SK-N-SH (cell line): ENCODE measurements at regions not wholly inside any gene's neighbourhood (a gene's known extent, or its start where the extent isn't known, plus 50 kb on each side); places are given as distances from the start of the nearest gene placed in this dataset.

Source experiments
- CTCF ChIA-PET: fragments of 300-600, 350-600 bp; formaldehyde crosslinking; extraction: SDS; loops from one replicate; lab custom pipeline; 2021; lab: Yijun Ruan, JAX
- POLR2A ChIA-PET: fragments of 350-600 bp; sonication (Branson Sonifier 250); formaldehyde crosslinking; extraction: SDS; loops from one replicate; lab custom pipeline; 2020; ENCODE audit warnings: antibody characterized with exemption, inconsistent platforms; lab: Yijun Ruan, JAX
- DNase-seq: peaks from one replicate; pipeline ENCODE4 v3.0.0; 2012
- H2AFZ ChIP-seq: fragments of 200-600 bp; sonication (generic); 2 replicates; pipeline ENCODE4 v1.8.1; 2016; ENCODE audit warnings: antibody characterized with exemption, mild to moderate bottlenecking, low read depth
- H3F3A ChIP-seq: fragments of 200-600 bp; sonication (generic); replicated peaks from 2 replicates; pipeline ENCODE3; 2016; ENCODE audit warnings: antibody characterized with exemption, mild to moderate bottlenecking; ENCODE audit not compliant: insufficient read depth
- H3K27ac ChIP-seq, 2 experiments: fragments of 200-500 bp in 1 of 2; fragments of 200-600 bp in 1 of 2; sonication (Bioruptor generic) in 1 of 2; sonication (generic), shearing (Covaris generic) in 1 of 2; 2 replicates each; pipeline versions ENCODE4 v1.5.1 to v1.6.1; 2014 to 2016; ENCODE audit warnings: low read depth in 2 of 2, inconsistent platforms in 1 of 2, low read length in 1 of 2, mild to moderate bottlenecking in 1 of 2, mixed read lengths in 1 of 2
- H3K27me3 ChIP-seq: fragments of 200-600 bp; sonication (generic), shearing (Covaris generic); 2 replicates; pipeline ENCODE4 v1.6.1; 2016; ENCODE audit warnings: mixed run types; ENCODE audit not compliant: insufficient read depth
- H3K36me3 ChIP-seq, 2 experiments: fragments of 200-500 bp in 1 of 2; fragments of 200-600 bp in 1 of 2; sonication (Bioruptor generic) in 1 of 2; sonication (generic) in 1 of 2; replicated peaks in 1 of 2; 2 replicates each; pipeline versions ENCODE3 to v1.5.1; 2014 to 2016; ENCODE audit warnings: low read length in 1 of 2, mild to moderate bottlenecking in 1 of 2; ENCODE audit not compliant: insufficient read depth in 2 of 2, control insufficient read depth in 1 of 2
- H3K4me1 ChIP-seq, 2 experiments: fragments of 200-500 bp in 1 of 2; fragments of 200-600 bp in 1 of 2; sonication (Bioruptor generic) in 1 of 2; sonication (generic), shearing (Covaris generic) in 1 of 2; 2 replicates each; pipeline versions ENCODE4 v1.5.1 to v1.6.1; 2014 to 2016; ENCODE audit warnings: low read depth in 1 of 2, low read length in 1 of 2, mixed run types in 1 of 2; ENCODE audit not compliant: insufficient read depth in 2 of 2, control insufficient read depth in 1 of 2
- H3K4me2 ChIP-seq: fragments of 200-600 bp; sonication (generic), shearing (Covaris generic); 2 replicates; pipeline ENCODE4 v1.6.1; 2017; ENCODE audit warnings: mixed run types
- H3K4me3 ChIP-seq, 2 experiments: fragments of 200-500 bp in 1 of 2; fragments of 200-600 bp in 1 of 2; sonication (Bioruptor generic) in 1 of 2; sonication (generic), shearing (Covaris generic) in 1 of 2; 2 replicates each; pipeline versions ENCODE4 v1.5.1 to v1.8.1; 2014 to 2016; ENCODE audit warnings: low read depth in 2 of 2, inconsistent platforms in 1 of 2, low read length in 1 of 2, mild to moderate bottlenecking in 1 of 2, mixed read lengths in 1 of 2, moderate library complexity in 1 of 2
- H3K79me2 ChIP-seq: fragments of 200-600 bp; sonication (generic); 2 replicates; pipeline ENCODE4 v1.8.1; 2017; ENCODE audit warnings: mild to moderate bottlenecking; ENCODE audit not compliant: insufficient read depth
- H3K9ac ChIP-seq: fragments of 200-600 bp; sonication (generic); 2 replicates; pipeline ENCODE4 v1.6.1; 2017; ENCODE audit warnings: mixed run types
- H3K9me2 ChIP-seq: fragments of 200-600 bp; sonication (generic); 2 replicates; pipeline ENCODE4 v1.6.1; 2017; ENCODE audit warnings: mixed run types
- H3K9me3 ChIP-seq: fragments of 200-600 bp; sonication (generic); 2 replicates; pipeline ENCODE4 v1.6.1; 2017; ENCODE audit warnings: mixed run types, mild to moderate bottlenecking, moderate library complexity
- H4K20me1 ChIP-seq: fragments of 200-600 bp; sonication (generic); 2 replicates; pipeline ENCODE4 v1.6.1; 2017; ENCODE audit warnings: mild to moderate bottlenecking, mixed run types; ENCODE audit not compliant: insufficient read depth
- CHD2 ChIP-seq: fragments of 150-350 bp; IDR thresholded peaks from 2 replicates; pipeline ENCODE4 v1.6.1; 2018; ENCODE audit warnings: low read length; ENCODE audit not compliant: partially characterized antibody
- FOXJ3 ChIP-seq: sonication (generic); formaldehyde crosslinking; IDR thresholded peaks from 2 replicates; pipeline ENCODE4 v1.5.1; 2020; ENCODE audit warnings: mild to moderate bottlenecking, missing genetic modification reagents
- FOXM1 ChIP-seq: IDR thresholded peaks from 2 replicates; pipeline ENCODE4 v1.4.0; 2012; ENCODE audit warnings: low read depth, mild to moderate bottlenecking
- MAX ChIP-seq: IDR thresholded peaks from 2 replicates; pipeline ENCODE4 v1.4.0; 2012; ENCODE audit warnings: low read depth
- RXRA ChIP-seq: IDR thresholded peaks from 2 replicates; pipeline ENCODE4 v1.4.0; 2012; ENCODE audit warnings: low read depth, mild to moderate bottlenecking, borderline replicate concordance
- TAF1 ChIP-seq: IDR thresholded peaks from 2 replicates; pipeline ENCODE4 v1.6.1; 2012; ENCODE audit warnings: low read depth, mild to moderate bottlenecking, low read length, moderate library complexity, borderline replicate concordance
- TCF12 ChIP-seq: IDR thresholded peaks from 2 replicates; pipeline ENCODE4 v1.4.0; 2012
- TEAD4 ChIP-seq: IDR thresholded peaks from 2 replicates; pipeline ENCODE4 v1.4.0; 2012; ENCODE audit warnings: mild to moderate bottlenecking, borderline replicate concordance; ENCODE audit not compliant: insufficient read depth
- WGBS: methylation state at CpG from one replicate; pipeline ENCODE4 v1.1.6; 2017; ENCODE audit warnings: low lambda C conversion rate; 5-methylcytosine and 5-hydroxymethylcytosine counted together
- TF ChIP-seq, protein P1 (sequence below): IDR thresholded peaks from 2 replicates; pipeline ENCODE4 v1.4.0; 2012; ENCODE audit warnings: low read depth, borderline replicate concordance
- TF ChIP-seq, protein P2 (sequence below): IDR thresholded peaks from 2 replicates; pipeline ENCODE4 v1.6.1; 2012; ENCODE audit warnings: mild to moderate bottlenecking, low read depth, low read length, moderate library complexity

GRCh38 chr1:29820401-29820800 is 584.1 kb downstream of the PTPRU start:
- no peak overlapping the region for H3K4me2 ChIP-seq
- no peak overlapping the region for H3K27ac ChIP-seq
- ChIA-PET CTCF (no interaction called here), POLR2A (no interaction called here)
- no peak overlapping the region for H3K4me3 ChIP-seq
- no peaks in the 10 kb centered on the region for H4K20me1 ChIP-seq
- no peaks in the 10 kb centered on the region for H3K79me2 ChIP-seq
- no peak overlapping the region for H2AFZ ChIP-seq
- H3K9me3 ChIP-seq = no peaks in the 10 kb centered on the region
- H3K4me1 ChIP-seq = peaks cover 0 to 6% of the 10 kb centered on the region in 2 experiments; a peak in 1 of 4 replicates
- H3K36me3 ChIP-seq = no peaks in the 10 kb centered on the region
- no peaks in the 10 kb centered on the region for H3K27me3 ChIP-seq
- H3F3A ChIP-seq = no peaks in the 10 kb centered on the region
- no peak for DNase-seq
- WGBS = 2% methylated on average over 2 of the region's 2 CpGs
- no peak for TF ChIP-seq TAF1
- H3K9ac ChIP-seq = no peak overlapping the region
- H3K9me2 ChIP-seq = no peaks in the 10 kb centered on the region

DNA sequence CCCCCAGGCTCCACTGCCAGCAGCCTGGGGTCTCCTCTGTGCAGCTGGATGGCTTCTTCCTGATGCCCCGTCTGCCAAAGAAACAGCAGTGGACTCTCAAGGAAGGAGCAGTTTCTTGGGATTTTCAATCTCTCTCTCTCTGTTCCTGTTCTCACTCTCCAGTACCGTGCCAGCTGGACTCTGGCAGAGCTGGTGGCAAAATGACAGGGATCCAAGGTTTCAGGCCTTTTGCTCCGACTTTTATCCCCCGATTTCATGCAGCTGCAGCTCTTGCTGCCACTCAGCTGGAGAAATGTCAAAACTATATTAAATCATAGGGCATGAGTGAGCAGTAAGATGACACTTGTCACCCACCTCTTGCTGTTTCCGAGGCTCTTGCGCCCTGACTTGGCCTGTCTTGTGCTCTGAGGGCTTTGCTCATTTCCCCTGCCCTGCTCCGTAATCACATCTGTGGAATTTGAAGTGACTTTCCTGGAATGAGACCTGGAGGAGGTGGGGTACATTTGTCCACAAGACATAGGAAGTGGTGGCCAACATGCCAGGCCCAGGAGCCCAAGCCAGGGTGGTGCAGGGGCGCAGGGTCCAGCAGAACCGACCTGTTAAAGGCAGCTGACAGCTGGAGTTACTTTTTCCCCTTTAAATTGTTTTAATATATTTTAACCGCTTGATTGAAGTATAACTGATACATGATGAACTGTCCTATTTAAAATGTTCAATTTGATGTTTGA is 576.2 kb downstream of the PTPRU start:
- Histone ChIP-seq H2AFZ (no peak overlapping the region), H3K79me2 (no peaks in the 10 kb centered on the region), H3K9me2 (no peaks in the 10 kb centered on the region), H3K36me3 (no peaks in the 10 kb centered on the region), H4K20me1 (no peaks in the 10 kb centered on the region), H3K4me2 (no peak overlapping the region), H3K27ac (no peak overlapping the region), H3K4me1 (no peaks in the 10 kb centered on the region), H3F3A (no peaks in the 10 kb centered on the region), H3K9me3 (no peaks in the 10 kb centered on the region), H3K4me3 (no peak overlapping the region), H3K9ac (no peak overlapping the region), H3K27me3 (no peaks in the 10 kb centered on the region)
- 42% methylated on average over 9 of the region's 10 CpGs for WGBS
- CTCF ChIA-PET = no interaction called here
- POLR2A ChIA-PET = no interaction called here
- DNase-seq = no peak
- TF ChIP-seq FOXM1 (no peak), CHD2 (no peak), MAX (no peak), RXRA (no peak), TCF12 (no peak), FOXJ3 (CRISPR knock-in tag) (no peak), TEAD4 (no peak)
- TF ChIP-seq, protein P1, sequence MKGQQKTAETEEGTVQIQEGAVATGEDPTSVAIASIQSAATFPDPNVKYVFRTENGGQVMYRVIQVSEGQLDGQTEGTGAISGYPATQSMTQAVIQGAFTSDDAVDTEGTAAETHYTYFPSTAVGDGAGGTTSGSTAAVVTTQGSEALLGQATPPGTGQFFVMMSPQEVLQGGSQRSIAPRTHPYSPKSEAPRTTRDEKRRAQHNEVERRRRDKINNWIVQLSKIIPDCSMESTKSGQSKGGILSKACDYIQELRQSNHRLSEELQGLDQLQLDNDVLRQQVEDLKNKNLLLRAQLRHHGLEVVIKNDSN = no peak
- TF ChIP-seq, protein P2, sequence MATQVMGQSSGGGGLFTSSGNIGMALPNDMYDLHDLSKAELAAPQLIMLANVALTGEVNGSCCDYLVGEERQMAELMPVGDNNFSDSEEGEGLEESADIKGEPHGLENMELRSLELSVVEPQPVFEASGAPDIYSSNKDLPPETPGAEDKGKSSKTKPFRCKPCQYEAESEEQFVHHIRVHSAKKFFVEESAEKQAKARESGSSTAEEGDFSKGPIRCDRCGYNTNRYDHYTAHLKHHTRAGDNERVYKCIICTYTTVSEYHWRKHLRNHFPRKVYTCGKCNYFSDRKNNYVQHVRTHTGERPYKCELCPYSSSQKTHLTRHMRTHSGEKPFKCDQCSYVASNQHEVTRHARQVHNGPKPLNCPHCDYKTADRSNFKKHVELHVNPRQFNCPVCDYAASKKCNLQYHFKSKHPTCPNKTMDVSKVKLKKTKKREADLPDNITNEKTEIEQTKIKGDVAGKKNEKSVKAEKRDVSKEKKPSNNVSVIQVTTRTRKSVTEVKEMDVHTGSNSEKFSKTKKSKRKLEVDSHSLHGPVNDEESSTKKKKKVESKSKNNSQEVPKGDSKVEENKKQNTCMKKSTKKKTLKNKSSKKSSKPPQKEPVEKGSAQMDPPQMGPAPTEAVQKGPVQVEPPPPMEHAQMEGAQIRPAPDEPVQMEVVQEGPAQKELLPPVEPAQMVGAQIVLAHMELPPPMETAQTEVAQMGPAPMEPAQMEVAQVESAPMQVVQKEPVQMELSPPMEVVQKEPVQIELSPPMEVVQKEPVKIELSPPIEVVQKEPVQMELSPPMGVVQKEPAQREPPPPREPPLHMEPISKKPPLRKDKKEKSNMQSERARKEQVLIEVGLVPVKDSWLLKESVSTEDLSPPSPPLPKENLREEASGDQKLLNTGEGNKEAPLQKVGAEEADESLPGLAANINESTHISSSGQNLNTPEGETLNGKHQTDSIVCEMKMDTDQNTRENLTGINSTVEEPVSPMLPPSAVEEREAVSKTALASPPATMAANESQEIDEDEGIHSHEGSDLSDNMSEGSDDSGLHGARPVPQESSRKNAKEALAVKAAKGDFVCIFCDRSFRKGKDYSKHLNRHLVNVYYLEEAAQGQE = no peak
